NCI-H524 (cell line): ENCODE measurements at regions not wholly inside any gene's neighbourhood (a gene's known extent, or its start where the extent isn't known, plus 50 kb on each side); places are given as distances from the start of the nearest gene placed in this dataset.
"Not testable (repeated sequence)": the region's sequence is repeated elsewhere in the genome, so short reads cannot be mapped to it uniquely, and the experiment has no call there.

Experiments used
- DNase-seq, 2 experiments: peaks; one replicate each; lab custom pipeline; 2025; lab: John Stamatoyannopoulos, UW

- no peak for DNase-seq
Measured at GRCh38 chr16:50448981-50449380, 80.2 kb upstream of the BRD7 start.

- DNase-seq: peak in 1 of 2 experiments; percentile 39
Measured at GRCh38 chr16:50448522-50448921, 79.7 kb upstream of the BRD7 start.

GRCh38 chr16:50447386-50447785, 78.6 kb upstream of the BRD7 start:
- not testable (repeated sequence) for DNase-seq

GRCh38 chr16:50446861-50447260, 78.1 kb upstream of the BRD7 start:
- DNase-seq: no peak

DNA sequence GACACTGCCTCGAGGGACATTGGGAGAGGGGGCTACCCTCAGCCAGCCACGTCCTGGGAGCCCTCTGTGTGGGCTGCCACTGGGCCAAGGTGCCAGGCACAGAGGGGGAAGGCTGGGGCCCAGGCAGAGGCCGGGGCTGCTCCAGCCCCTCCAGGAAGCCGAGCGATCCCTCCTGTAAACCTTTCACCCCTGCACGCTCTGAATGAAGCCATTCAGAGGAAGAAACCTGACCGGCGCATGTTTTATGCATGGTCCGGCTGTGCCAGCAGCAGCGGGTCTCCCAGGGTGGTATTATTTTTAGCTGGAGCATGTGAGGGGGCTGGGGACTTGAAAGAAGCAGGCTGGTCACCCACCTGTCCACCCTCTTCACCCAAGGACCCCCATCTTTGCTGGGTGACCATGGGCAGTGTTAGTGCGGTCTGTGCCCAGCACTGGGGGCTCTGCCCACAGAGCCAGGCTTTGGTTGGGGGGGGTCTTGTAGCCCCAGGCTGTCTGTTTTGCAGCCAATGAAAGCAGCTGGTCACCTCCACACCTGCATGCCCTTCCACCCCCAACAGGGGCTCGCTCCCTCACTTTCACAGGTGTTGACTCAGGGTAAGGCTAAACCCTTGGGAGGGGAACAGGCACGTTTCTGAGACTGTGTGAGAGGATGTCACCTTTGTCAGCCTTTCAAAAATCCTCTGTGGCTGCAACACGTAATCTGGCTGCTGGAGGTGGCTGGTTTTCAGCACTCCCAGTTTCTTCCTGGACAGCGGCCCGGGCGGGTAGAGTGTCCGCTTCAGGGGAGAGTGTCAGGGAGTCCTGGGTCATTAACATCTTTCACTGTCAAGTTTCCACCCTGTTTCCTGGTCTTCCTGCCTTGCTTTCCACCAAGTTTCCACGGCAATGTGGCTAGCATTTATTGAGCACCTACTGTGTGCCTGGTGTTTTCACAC, 77.1 kb upstream of the BRD7 start:
- no peak for DNase-seq

GRCh38 chr16:50444526-50444925, 75.7 kb upstream of the BRD7 start:
- DNase-seq: no peak

- DNase-seq: no peak
Measured at GRCh38 chr16:50442221-50442620, 73.4 kb upstream of the BRD7 start.

GRCh38 chr16:50441486-50442157, 72.8 kb upstream of the BRD7 start:
- no peak for DNase-seq

- no peak for DNase-seq
Measured at GRCh38 chr16:50440991-50441390, 72.2 kb upstream of the BRD7 start.

DNA sequence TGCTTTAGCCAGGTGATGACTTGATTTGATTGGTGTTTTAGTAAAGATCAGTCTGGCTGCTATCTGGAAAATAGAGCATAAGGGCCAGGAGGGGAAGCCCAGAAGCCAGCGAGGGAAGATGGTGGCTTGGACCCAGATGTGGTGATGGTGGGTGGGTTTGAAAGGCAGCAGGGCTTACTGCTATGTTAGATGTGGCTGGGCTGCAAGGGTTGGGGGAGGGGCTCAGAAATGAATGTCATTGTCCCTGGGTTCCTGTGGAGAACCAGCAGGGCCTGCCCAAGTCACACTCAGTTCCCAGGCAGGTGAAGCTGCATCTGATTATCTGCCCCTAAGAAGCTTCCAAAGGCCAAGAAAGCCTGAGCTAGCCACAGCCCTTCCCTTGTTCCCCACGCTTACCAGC, 71.7 kb upstream of the BRD7 start:
- no peak for DNase-seq

DNA sequence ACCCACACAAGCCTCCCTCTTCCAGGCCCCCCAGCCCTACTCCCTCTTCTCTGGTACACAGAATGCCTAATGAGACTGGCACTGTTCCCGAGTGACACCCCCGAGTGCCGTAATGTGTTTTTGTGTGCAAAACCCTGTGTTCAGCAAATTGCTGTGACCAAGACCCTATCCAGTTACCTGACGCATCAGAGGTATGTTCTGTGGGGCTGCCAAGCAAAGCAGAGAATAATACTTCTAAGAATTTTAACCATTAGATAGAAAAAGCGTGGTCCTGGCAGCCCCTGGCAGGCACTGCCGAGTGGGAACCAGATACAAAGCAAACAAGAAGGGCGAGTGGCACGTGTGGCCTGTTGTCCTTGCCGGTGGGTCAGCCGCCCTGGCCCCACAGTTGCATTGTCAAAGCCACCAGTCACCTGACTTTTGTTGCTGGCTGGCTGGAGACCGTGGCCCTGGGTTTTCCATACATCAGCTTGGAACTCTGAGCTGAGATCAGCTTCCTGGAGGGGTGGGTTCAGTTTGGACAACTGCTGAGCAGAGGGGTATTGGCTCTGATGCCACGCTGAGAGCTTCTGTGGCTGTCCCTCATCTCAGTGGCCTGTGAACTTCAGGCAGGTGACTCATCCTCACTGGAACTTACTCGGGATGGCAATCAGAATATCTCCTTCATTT, 69.1 kb upstream of the BRD7 start:
- no peak for DNase-seq

- no peak for DNase-seq
Measured at GRCh38 chr16:50436271-50436670, 67.5 kb upstream of the BRD7 start.

DNA sequence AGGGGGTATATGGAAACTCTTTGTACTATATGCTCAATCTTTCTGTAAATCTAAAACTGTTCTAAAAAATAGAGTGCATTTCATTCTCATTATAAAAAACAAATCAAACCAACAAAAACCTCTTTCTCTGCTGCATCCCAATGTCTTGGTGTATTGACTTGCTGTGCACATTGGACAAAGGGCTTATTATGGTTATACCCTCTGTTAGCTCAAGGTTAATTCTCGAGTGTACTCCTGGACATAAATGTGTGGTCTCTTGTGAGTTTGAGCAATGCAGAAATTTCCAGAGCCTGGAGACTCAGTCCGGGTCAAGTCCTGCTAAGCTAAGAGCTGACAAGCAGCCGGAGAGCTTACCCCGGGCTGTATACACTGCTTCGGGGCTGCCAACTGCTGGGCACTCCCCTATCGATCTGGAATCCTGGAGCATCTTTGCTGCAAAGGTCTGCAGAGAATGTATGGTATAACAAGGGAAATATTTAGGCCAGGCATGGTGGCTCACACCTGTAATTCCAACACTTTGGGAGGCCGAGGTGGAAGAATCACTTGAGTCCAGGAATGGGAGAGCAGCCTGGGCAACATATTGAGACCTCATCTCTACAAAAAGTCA, 66.2 kb upstream of the BRD7 start:
- DNase-seq: no peak

DNA sequence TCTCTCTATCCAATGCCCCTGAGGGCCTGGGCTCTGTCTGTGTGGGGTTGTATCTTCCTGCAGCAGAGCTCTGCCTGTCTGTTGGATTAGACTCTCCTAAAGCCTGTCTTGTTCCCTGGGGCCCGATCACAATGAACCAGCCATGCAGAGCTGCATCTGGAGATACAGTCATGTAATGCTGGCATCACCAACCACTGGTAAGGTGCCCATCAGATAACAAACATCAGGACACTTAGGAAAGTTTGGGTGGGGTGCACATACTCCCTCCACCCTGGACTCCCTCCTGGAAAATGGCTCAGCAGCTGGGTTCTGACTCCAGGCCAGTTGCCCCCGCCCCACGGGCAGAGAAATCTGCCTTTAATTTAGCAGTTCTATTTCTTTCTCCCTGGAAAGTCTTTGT, 61.3 kb upstream of the BRD7 start:
- no peak for DNase-seq

DNA sequence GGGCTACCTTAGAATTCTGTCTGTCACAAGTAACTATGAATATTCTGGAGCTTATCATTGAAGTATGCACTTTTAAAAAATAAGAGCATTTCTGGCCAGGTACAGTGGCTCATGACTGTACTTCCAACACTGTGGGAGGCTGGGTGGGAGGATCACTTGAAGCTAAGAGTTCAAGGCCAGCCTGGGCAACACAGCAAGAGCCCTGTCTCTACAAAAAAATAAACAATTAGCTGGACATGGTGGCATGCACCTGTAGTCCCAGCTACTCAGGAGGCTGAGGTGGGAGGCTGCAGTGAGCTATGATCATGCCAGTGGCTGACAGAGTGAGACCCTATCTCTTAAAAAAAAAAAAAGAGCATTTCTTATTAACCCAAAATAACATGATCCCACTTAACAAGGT, 60.0 kb upstream of the BRD7 start:
- no peak for DNase-seq

DNA sequence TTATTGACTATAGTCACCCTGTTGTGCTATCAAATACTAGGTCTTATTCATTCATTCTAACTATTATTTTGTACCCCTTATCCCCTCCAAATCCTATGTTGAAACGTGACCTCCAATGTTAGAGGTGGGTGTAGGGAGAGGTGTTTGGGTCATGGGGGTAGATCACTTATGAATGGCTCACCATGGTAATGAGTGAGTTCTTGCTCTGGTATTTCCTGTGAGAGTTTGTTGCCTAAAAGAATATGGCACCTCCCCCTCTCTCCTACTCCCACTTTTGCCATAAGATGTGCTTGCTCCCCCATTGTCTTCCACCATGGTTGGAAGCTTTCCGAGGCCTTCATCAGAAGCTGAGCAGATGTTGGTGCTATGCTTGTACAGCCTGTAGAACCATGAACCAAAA, 59.3 kb upstream of the BRD7 start:
- no peak for DNase-seq

DNA sequence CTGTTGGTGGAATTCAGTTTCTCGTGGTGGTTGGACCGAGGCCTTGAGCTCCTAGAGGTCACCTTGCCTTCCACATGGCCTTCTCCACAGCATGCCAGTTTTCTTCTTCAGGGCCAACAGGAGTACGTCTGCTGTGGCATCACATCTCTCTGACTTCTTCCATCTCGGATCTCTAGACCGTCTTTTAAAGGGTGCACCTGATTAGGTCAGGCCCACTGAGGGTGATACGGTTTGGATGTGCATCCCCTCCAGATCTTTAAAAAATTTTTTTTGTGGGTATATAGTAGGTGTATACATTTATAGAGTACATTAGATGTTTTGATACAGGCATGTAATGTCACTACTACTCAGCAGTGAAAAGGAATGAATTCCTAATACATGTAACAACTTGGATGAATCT, 58.3 kb upstream of the BRD7 start:
- DNase-seq: no peak

DNA sequence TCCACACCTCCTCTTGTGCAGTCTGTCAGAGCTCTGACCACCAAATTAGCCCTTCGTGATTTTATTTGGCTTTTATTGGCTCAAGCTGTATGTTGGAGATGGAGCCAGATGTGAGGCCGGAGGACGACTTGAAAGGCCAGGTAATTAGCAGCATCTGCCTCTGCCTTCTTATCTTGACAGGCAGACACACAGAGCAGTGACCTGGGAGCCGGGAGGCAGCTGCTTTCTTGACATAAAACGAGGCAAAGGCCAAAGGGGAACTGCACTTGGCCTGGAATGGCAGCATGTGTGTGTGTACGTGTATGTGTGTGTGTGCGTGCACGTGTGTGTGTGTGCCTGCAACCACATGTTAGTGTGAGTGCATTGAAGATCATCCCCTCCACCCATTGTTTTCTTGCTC, 56.9 kb upstream of the BRD7 start:
- peak; percentile 19 to 54 for DNase-seq

- DNase-seq: no peak
Measured at GRCh38 chr16:50425044-50425443, 56.3 kb upstream of the BRD7 start.

DNA sequence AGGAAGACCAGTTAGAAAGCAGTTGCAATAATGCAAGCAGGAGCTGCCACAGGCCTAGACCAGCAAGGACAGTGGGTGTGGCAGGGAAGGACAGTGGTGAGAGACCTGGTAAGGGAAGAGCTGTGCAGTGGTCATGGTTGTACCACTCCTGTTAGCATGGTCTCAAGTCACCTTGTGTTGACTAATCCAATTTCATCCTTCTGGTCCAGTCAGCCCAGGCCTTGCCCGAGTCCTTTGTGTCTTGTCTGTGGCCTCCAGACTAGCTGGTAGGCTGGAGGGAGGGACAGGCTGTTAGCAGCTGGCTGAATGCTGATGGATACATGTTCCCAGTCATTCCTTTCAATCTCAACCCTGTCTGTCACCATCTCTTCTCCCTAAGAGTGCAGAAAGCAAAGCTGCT, 54.1 kb upstream of the BRD7 start:
- no peak for DNase-seq

DNA sequence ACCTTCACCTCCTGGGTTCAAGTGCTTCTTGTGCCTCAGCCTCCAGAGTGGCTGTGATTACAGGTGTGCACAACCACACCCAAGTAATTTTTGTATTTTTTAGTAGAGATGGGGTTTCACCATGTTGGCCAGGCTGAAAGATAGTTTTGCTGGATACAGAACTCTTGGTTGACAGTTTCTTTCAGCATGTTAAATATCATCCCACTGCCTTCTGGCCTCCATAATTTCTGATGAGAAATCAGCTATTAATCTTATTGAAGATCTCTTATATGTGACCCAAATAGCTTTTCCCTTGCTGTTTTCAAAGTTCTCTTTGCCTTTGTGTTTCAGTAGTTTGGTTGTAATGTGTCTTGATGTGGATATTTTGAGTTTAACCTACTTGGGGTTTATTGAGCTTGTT, 50.3 kb upstream of the BRD7 start:
- no peak for DNase-seq
